K562 (cell line): ENCODE measurements at regions not wholly inside any gene's neighbourhood (a gene's known extent, or its start where the extent isn't known, plus 50 kb on each side); places are given as distances from the start of the nearest gene placed in this dataset.
A peak's percentile ranks its signal among the peaks of the same experiment; 100 is the strongest.

Source experiments
- CHCHD3 ChIP-seq: fragments of 250-450 bp; sonication (Bioruptor Pico); IDR thresholded peaks from 2 replicates; pipeline ENCODE4 v2.1.2; 2022; ENCODE audit warnings: mild to moderate bottlenecking
- EP400 ChIP-seq: fragments of 450-650 bp; IDR thresholded peaks from 2 replicates; pipeline ENCODE4 v1.6.1; 2017; ENCODE audit warnings: antibody characterized with exemption, mild to moderate bottlenecking, moderate library complexity
- GABPA ChIP-seq: fragments of 200-800 bp; sonication (Bioruptor generic); conservative IDR thresholded peaks from 2 replicates; pipeline ENCODE4 v1.6.1; 2016; ENCODE audit warnings: low read depth, missing genetic modification characterization, missing compliant biosample characterization
- POLR2B ChIP-seq: fragments of 450-650 bp; IDR thresholded peaks from 2 replicates; pipeline ENCODE4 v1.6.1; 2018; ENCODE audit warnings: low read depth; ENCODE audit not compliant: partially characterized antibody
- RAD21 ChIP-seq, 2 experiments: fragments of 250-450 bp in 1 of 2; fragments of 450-650 bp in 1 of 2; sonication (Bioruptor Pico) in 1 of 2; formaldehyde crosslinking in 1 of 2; IDR thresholded peaks in 1 of 2; conservative IDR thresholded peaks in 1 of 2; 2 replicates each; pipeline versions ENCODE4 v1.4.0 to v1.8.0; 2020 to 2022; ENCODE audit warnings: mild to moderate bottlenecking in 2 of 2, moderate library complexity in 1 of 2
- REST ChIP-seq, 2 experiments: fragments of 450-650 bp; formaldehyde crosslinking in 1 of 2; IDR thresholded peaks; 2 replicates each; pipeline versions ENCODE4 v1.4.0 to v1.6.1; 2014 to 2020; ENCODE audit warnings: mild to moderate bottlenecking in 2 of 2, borderline replicate concordance in 1 of 2, low read depth in 1 of 2
- ZNF124 ChIP-seq: sonication (generic); formaldehyde crosslinking; IDR thresholded peaks from 2 replicates; pipeline ENCODE4 v1.8.1; 2022; ENCODE audit warnings: missing genetic modification reagents
- TF ChIP-seq, protein P1 (sequence below), 2 experiments: IDR thresholded peaks; 2 replicates each; pipeline ENCODE4 v1.6.1; 2011; ENCODE audit warnings: borderline replicate concordance in 1 of 2, control low read depth in 1 of 2, low read depth in 1 of 2, low read length in 1 of 2, mild to moderate bottlenecking in 1 of 2, mixed read lengths in 1 of 2, moderate library complexity in 1 of 2; ENCODE audit not compliant: insufficient read depth in 1 of 2, insufficient read length in 1 of 2, poor library complexity in 1 of 2, severe bottlenecking in 1 of 2; ENCODE audit errors: extremely low read depth in 1 of 2
- TF ChIP-seq, protein P2 (sequence below): fragments of 450-650 bp; formaldehyde crosslinking; IDR thresholded peaks from 2 replicates; pipeline ENCODE4 v1.4.0; 2020; ENCODE audit warnings: mild to moderate bottlenecking, moderate library complexity

DNA sequence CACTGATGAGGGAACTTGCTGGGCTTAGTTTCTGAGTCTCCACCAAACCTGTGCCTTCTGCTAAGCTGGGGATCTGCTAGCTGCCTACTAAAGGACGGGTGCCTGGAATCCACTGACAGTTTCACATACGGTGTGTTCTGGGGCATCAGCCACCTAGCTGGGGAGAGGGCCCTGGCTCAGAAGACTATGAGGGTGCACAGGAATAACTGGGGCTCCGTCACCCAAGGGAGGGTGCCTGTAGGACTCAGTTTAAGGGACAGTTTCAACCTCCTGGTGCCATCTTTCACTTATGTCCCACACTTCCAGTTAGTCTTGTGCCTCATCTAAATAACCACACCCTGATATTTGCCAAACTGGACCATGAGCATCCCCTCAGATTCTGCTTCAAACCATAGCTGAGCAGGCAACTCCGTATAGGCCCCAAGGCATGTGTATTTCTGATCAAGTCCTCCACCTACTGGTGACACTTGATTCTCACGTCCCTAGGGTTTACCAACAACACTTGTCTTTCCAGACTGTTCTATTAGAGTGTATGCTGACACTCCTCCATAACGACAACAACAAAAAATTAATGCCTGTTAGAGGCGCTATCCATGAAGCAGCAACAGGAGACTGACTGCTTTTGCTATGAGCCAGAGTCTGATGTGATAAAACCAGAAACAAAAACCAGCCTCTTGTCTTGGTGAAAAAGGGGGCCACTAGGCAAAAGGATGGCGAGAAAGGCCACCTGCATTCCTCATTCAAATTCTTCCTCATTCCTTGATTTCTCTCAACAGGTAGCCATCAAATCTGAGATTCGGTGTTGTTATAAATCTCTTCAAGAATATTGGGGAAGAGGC, 55.0 kb upstream of the PAXBP1 start (continued):
- peak; percentile 75 to 95 for TF ChIP-seq RAD21 (CRISPR knock-in tag; conservative IDR thresholded peaks at IDR 0.05 in 1 of 2, IDR thresholded peaks at IDR 0.05 in 1 of 2)
- TF ChIP-seq GABPA = no peak
- TF ChIP-seq, protein P1, sequence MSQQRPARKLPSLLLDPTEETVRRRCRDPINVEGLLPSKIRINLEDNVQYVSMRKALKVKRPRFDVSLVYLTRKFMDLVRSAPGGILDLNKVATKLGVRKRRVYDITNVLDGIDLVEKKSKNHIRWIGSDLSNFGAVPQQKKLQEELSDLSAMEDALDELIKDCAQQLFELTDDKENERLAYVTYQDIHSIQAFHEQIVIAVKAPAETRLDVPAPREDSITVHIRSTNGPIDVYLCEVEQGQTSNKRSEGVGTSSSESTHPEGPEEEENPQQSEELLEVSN (IDR thresholded peaks at IDR 0.05; ENCODE audit: borderline replicate concordance in 1 of 2, extremely low read depth in 1 of 2, insufficient read depth in 1 of 2, insufficient read length in 1 of 2, low read depth in 1 of 2, low read length in 1 of 2, poor library complexity in 1 of 2, severe bottlenecking in 1 of 2) = no peak
- TF ChIP-seq REST (IDR thresholded peaks at IDR 0.05; ENCODE audit: borderline replicate concordance) = peak; percentile 83
- no peak for TF ChIP-seq REST (CRISPR knock-in tag; IDR thresholded peaks at IDR 0.05; ENCODE audit: low read depth)
- TF ChIP-seq EP400 = no peak
- no peak for TF ChIP-seq CHCHD3 (CRISPR knock-in tag)
- no peak for TF ChIP-seq POLR2B
- no peak for TF ChIP-seq ZNF124
- TF ChIP-seq, protein P2, sequence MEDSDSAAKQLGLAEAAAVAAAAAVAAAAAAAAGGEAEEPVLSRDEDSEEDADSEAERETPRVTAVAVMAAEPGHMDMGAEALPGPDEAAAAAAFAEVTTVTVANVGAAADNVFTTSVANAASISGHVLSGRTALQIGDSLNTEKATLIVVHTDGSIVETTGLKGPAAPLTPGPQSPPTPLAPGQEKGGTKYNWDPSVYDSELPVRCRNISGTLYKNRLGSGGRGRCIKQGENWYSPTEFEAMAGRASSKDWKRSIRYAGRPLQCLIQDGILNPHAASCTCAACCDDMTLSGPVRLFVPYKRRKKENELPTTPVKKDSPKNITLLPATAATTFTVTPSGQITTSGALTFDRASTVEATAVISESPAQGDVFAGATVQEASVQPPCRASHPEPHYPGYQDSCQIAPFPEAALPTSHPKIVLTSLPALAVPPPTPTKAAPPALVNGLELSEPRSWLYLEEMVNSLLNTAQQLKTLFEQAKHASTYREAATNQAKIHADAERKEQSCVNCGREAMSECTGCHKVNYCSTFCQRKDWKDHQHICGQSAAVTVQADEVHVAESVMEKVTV (CRISPR knock-in tag) = peak; percentile 67
